D721Med (cell line): ENCODE measurements at regions not wholly inside any gene's neighbourhood (a gene's known extent, or its start where the extent isn't known, plus 50 kb on each side); places are given as distances from the start of the nearest gene placed in this dataset.
A peak's percentile ranks its signal among the peaks of the same experiment; 100 is the strongest.

ENCODE experiments used
- DNase-seq: peaks from one replicate; pipeline ENCODE4 v3.0.0; 2011; ENCODE audit warnings: low spot score; ENCODE audit not compliant: insufficient read length
- FAIRE-seq: peaks from 2 replicates; lab custom pipeline; 2011; peaks lifted over from hg19 to GRCh38; lab: Jason Lieb, UNC
- TF ChIP-seq, protein P1 (sequence below): IDR thresholded peaks from 2 replicates; pipeline ENCODE4 v1.5.1; 2012; ENCODE audit warnings: mild to moderate bottlenecking, control low read depth; ENCODE audit not compliant: insufficient read depth; ENCODE audit errors: missing control alignments

DNA sequence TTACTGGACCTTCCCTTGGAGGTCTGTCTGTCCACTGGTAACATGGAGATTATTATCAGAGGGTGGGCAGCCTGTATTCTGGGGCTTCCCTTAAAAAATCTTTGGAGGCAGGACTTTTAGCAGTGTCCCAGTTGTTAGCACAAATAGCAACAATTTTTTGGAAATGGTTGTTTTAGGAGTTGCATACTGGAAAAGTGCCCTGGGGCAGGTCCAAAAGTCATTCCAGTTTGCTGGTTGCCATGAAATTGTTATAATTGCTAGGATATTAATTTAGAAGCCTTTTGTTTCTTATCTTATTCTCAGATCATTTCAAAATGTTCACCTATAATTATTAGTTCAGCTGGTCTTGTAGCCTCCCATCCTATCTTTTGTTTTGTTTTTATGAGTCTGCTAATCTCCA lies 71.0 kb downstream of the PTGS2 start:
- FAIRE-seq (no peak), DNase-seq (no peak)
- TF ChIP-seq, protein P1, sequence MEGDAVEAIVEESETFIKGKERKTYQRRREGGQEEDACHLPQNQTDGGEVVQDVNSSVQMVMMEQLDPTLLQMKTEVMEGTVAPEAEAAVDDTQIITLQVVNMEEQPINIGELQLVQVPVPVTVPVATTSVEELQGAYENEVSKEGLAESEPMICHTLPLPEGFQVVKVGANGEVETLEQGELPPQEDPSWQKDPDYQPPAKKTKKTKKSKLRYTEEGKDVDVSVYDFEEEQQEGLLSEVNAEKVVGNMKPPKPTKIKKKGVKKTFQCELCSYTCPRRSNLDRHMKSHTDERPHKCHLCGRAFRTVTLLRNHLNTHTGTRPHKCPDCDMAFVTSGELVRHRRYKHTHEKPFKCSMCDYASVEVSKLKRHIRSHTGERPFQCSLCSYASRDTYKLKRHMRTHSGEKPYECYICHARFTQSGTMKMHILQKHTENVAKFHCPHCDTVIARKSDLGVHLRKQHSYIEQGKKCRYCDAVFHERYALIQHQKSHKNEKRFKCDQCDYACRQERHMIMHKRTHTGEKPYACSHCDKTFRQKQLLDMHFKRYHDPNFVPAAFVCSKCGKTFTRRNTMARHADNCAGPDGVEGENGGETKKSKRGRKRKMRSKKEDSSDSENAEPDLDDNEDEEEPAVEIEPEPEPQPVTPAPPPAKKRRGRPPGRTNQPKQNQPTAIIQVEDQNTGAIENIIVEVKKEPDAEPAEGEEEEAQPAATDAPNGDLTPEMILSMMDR = no peak

DNA sequence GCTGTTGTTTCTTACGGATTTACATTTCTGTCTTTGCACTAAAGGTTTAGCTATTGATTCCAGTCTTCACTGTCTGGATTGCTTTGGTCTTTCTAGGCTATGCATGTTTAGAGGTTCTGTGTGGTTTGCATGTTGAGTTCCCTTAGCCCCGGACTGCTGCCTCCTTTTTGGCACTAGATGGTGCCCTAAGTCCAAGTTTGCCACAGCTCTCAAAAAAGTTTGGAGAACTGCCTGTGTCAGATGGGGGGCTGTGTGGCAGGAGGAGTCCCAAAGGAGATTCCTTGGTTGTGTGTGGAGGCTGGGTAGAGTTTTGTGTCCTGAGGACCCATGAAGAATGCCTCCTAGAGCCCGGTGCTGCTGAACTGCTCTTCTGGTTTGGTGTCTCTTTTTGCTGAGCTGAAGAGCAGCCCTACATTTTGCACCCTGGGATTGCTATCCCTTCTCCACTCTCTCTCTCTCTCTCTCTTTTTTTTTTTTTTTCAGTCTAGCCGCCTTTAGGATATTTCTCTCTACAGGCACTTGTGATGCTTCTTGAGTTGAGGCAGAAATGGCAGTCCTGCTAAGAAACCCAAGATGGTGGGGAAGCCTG lies 74.4 kb downstream of the PTGS2 start:
- DNase-seq (no peak), FAIRE-seq (no peak)
- TF ChIP-seq, protein P1 = peak; percentile 40

DNA sequence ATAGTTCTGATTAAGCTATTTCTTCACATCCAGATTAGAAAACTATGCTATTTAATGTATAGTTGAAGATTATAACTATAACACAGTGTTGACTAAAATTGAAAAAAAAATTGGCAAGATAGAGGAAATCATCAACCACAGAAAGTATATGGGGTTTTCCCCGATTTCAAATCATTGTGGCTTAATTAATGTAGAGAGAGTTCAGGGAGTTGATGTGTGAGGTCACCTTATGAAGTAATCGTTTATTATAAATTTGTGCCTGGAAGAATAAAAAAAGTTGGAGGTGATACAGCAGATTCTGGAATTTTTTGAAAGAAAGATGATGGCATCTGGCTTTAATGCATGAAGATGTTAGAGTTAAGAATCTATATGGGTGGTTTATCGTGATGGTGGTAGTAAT lies 84.3 kb downstream of the PTGS2 start:
- TF ChIP-seq, protein P1 = no peak
- FAIRE-seq (no peak), DNase-seq (no peak)

DNA sequence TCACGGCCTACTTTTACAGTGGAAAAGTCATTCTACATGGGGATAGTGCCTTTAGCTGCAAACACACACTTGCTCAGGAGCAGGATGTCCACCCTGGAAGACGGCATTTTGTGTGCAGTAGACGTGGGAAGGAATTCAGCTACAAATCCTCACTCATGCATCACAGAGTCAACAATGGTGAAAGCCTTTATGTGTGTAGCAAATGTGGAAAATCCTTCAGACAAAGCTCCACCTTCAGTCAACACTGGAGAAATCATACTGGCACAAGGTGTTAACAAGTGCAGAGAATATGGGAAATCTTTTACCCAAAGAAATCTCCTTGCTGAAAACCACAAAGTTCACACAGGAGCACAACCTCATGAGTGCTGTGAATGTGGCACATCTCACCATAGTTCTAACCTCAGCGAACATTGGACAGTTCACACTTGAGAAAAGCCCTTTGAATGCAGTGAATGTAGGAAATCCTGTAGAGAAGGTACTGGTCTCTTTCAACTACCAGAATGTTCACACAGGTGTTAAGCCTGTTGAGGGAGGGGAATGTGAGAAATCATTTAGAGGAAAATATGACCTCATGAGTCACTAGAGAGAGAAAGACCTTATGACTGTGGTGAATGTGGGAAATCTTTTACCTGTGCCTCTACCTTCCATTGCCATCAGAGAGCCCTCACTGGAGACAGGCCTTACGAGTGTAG lies 101.8 kb downstream of the PTGS2 start:
- DNase-seq (no peak), FAIRE-seq (no peak)
- TF ChIP-seq, protein P1 = no peak

DNA sequence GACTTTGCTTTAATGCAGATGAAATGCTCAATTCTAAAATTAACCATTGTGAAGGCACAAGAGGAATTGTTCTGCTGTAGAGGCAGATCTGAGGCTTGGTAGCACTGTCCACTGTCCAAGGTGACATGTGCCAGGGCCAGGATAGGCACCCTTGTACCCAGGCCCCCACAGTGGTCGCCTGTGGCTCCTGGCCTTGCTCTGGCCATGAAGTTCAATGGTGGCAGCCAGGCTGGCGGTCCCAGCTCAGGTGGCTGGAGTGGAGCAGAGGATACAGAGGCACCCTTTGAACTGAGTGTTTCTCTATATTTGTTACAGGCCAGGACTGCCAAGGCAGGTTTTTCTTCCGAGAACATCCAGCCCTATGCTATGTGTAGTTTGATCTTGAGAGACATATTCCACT lies 102.6 kb downstream of the PTGS2 start:
- DNase-seq (no peak), FAIRE-seq (no peak)
- TF ChIP-seq, protein P1 = no peak

DNA sequence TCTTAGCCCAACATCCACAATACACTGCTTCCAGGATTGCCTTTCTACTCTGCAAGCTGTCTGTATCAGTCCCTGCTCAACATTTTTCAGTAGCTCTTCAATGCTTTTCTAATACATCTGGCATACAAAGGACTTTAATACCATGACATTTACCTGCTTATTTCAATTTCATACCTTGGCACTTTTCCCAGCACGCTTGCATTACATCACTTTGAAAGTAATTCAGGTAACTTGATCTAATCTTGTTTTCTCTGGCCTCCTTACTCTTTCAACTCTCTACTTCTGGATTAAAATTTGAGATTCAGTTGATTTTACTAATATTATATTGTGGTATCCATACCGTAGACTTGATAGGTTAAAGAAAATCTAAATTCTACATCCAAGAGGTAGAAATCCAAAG lies 103.0 kb downstream of the PTGS2 start:
- TF ChIP-seq, protein P1 = no peak
- FAIRE-seq (no peak), DNase-seq (no peak)

DNA sequence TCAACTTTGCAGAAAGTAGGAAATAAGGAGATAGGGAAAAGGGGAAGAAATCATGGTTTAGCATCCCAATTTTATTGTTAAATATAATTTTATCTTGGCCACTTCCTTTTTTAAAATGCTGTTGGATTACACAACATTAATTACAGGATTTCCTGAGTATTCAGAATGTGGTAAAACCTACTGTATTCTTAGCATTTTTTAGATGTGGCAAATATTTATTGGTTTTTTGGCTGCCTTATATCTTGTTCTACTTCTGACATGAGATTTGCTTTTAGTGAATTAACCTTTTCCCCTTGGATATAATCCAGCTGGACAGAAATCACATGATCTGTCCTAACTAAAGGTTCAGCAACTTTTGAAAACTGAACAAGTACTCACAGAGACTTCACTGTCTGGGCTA lies 104.9 kb downstream of the PTGS2 start:
- TF ChIP-seq, protein P1 = no peak
- FAIRE-seq (no peak), DNase-seq (no peak)
